HG03135 (cell line): ENCODE measurements at regions not wholly inside any gene's neighbourhood (a gene's known extent, or its start where the extent isn't known, plus 50 kb on each side); places are given as distances from the start of the nearest gene placed in this dataset.
"Not testable (repeated sequence)": the region's sequence is repeated elsewhere in the genome, so short reads cannot be mapped to it uniquely, and the experiment has no call there.

Experiments used
- ATAC-seq: cut with Tn5 transposase; IDR thresholded peaks from one replicate; pipeline ENCODE4 v1.9.1; 2021; ENCODE audit warnings: mild to moderate bottlenecking, moderate library complexity; ENCODE audit not compliant: unreplicated experiment

DNA sequence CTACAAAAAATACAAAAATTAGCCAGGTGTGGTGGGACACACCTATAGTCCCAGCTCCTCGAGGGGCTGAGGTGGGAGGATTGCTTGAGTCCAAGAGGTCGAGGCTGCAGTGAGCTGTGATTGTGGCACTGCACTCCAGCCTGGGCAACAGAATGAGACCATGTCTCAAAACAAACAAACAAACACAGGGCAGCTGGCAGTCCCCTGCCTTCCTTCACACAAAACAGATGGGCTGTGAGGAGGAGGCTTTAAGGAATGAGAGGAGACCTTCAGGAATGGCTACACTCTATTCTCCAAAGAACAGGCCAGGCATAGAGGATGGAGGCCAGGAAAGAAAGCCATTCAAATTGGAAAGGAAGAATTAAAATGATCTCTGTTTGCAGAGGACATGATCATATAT lies 65.6 kb upstream of the MAML3 start:
- no peak for ATAC-seq

DNA sequence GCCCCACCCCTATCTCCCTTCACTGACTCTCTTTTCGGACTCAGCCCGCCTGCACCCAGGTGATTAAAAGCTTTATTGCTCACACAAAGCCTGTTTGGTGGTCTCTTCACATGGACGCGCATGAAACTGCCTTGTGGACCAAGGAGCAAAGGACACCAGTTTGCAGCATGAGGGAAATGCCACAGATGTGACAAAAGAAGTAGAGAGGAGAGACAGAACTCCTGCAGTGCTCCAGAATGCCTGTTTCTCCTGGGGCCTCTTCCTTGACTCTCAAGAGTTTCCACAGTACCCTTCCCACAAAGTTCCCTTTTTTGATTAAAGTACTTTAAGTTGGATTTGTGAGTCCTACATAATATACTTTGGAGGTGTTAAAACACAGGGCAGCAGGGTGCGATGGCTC lies 65.1 kb upstream of the MAML3 start:
- ATAC-seq: not testable (repeated sequence)

DNA sequence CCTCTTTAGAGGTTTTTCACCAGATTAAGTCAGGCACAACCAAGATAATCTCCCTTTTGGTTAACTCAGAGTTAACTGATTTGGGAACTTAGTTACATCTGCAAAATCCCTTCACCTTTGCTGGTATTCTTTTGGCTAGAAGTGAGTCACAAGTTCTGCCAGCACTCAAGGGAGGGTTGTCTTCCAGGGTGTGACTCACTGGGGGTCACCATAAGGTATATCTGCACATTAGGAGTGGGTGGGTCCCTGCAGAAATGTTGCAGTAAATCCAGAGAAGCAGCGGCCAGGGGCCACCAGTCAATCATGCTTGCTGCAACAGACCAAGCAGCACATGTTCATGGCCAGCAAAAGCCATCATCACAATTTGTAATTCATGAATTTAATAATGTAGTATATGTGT lies 59.8 kb upstream of the MAML3 start:
- no peak for ATAC-seq

GRCh38 chr4:140213116-140213515 lies 59.1 kb upstream of the MAML3 start:
- no peak for ATAC-seq

DNA sequence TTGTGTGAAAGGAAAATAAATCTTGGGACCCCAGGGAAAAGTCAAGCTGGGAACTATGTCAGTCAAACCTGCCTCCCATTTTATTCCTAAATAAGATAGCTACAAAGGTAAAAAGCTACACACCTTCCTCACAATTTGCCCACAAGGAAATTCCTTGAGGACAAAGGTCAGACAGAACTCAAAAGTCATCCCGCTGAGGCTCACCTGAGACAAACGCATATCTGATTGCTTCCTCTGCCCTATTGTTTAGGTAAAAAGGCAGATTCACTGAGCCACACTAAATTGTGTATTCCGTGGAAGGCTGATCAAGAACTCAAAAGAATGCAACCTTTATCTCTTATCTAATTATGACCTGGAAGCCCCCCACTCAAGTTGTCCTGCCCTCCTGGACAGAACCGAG lies 58.7 kb upstream of the MAML3 start:
- ATAC-seq: no peak

DNA sequence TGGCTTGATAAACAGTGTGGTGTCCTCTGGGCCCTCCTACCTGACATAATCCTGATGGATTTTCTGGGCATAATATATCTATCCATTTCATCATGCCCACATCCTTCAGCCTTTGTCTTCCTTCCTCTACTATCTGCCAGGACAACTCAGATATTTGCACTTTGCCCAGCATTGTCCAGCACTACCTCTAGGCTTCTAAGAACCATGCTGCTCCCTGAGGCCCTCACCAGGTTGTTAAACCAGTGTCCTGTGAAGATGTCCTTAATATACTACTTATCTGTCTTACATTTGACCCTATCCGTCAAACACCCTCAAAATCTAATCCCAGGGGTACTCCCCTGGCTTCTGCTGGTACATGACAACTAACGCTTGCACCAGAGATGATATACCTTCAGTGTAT lies 58.2 kb upstream of the MAML3 start:
- ATAC-seq: no peak

DNA sequence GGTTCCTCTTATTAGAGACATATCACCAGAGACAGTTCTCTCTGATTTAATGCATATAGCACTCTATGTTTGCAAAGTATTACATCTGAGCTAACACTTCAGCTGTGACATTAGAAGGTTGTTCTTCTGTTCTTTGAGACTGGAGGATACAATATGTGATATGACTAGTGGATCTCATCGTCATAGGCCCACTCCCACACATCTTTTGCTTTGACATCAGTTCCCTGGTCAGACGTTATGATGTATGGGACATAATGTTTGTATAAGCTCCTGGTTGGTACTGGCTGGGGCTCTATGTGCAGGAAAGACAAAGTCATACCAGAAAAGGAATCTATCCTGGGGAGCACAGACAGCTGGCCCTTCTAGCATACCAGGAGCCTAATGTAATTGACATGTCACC lies 57.7 kb upstream of the MAML3 start:
- ATAC-seq: no peak

DNA sequence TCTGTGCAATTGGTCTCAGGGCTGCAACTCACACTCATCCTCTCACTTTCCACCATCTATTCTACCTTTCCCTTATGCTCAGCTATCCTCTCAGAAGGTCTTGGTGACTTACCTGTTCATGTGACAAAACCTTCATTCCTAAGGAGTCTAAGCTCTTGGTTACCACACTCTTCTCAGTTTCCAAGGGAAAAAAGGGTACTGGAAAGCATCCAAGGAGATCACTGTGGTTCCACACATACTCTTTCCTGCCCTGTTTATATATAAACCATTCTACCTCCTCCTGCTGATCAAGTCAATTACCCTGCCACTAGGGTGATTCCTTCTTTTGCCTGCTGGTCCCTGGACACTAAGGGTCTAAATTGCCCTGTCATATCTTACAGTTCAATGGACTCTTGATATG lies 57.2 kb upstream of the MAML3 start:
- no peak for ATAC-seq

DNA sequence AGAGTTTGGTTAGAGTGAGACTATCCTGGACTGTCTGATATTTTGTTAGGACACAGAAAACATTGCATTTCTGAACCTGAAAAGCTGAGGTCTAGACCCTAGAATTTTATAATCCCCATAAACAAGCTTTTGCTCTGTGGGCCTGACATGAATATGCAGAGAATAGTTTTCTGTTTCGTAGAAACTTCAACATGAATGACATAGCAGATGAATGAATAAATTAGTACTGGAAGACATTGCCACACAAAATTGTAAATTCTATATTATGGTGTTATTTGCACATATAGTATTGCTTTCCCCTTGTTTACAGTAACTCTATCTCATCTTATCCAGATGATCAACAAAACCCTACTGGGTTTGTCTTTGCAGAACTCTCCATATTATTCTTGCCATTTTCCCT lies 54.9 kb upstream of the MAML3 start:
- no peak for ATAC-seq
